ENCODE measurements at regions not wholly inside any gene's neighbourhood (a gene's known extent, or its start where the extent isn't known, plus 50 kb on each side); places are given as distances from the start of the nearest gene placed in this dataset.

DNA sequence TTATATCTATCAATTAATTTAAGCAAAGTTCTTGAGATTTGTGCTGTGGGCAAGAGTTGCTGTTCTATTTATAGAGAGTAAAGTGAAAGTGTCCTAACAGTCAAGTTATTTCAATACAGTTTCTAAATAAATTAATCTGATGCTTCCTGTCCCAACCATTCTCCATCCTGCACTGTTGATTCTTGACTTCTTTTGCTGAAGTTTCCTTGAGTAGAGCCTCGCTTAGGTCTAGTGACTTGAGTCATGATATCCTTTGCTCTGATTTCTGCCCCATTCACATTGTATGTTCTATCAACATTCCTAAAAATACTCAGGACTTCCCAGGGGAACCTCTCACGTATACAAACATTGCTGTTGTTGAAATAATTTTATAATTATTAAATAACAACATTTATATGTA, 498.4 kb upstream of the ALCAM start:
- DNase-seq (ENCODE audit: extremely low read depth, low read depth) = no peak
- no peak for TF ChIP-seq CTCF (IDR thresholded peaks at IDR 0.05; ENCODE audit: low read depth, low read length, missing control alignments)
- H3K4me3 ChIP-seq (replicated peaks; ENCODE audit: low read depth, low read length) = no peak overlapping the region

- DNase-seq (ENCODE audit: extremely low read depth, low read depth) = no peak
- no peak overlapping the region for H3K4me3 ChIP-seq (replicated peaks; ENCODE audit: low read depth, low read length)
- TF ChIP-seq CTCF (IDR thresholded peaks at IDR 0.05; ENCODE audit: low read depth, low read length, missing control alignments) = no peak
Measured at GRCh38 chr3:104870276-104870675, 496.4 kb upstream of the ALCAM start.

- H3K4me3 ChIP-seq (replicated peaks; ENCODE audit: low read depth, low read length) = no peak overlapping the region
- no peak for TF ChIP-seq CTCF (IDR thresholded peaks at IDR 0.05; ENCODE audit: low read depth, low read length, missing control alignments)
- DNase-seq (ENCODE audit: extremely low read depth, low read depth) = no peak
Measured at GRCh38 chr3:104873331-104873730, 493.4 kb upstream of the ALCAM start.

- no peak for TF ChIP-seq CTCF (IDR thresholded peaks at IDR 0.05; ENCODE audit: low read depth, low read length, missing control alignments)
- no peak for DNase-seq (ENCODE audit: extremely low read depth, low read depth)
- H3K4me3 ChIP-seq (replicated peaks; ENCODE audit: low read depth, low read length) = no peak overlapping the region
Measured at GRCh38 chr3:104878395-104878794, 488.3 kb upstream of the ALCAM start.

DNA sequence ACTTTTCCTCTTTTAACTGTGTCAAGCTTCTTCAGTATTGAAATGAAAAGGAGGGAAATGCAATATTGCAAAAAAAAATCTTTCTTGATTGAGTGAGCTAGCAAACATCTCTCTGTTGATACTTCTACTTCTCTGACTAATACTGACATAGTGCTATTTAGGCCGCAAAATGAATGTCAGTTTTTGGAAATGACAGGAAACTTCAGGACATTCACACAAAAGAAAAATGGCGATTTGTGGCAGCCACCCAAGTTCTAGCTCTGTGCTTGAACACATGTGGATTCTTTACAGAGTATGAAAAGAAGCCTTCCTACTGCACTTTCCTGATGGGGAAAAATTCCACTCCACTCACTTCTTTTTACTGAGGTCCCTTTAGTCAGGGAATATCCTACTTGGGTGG, 486.8 kb upstream of the ALCAM start:
- DNase-seq (ENCODE audit: extremely low read depth, low read depth) = no peak
- no peak for TF ChIP-seq CTCF (IDR thresholded peaks at IDR 0.05; ENCODE audit: low read depth, low read length, missing control alignments)

GRCh38 chr3:104885214-104885814, 481.4 kb upstream of the ALCAM start:
- no peak for TF ChIP-seq CTCF (IDR thresholded peaks at IDR 0.05; ENCODE audit: low read depth, low read length, missing control alignments)
- no peak overlapping the region for H3K4me3 ChIP-seq (replicated peaks; ENCODE audit: low read depth, low read length)
- DNase-seq (ENCODE audit: extremely low read depth, low read depth) = no peak

More for the DNA sequence above, 486.8 kb upstream of the ALCAM start:
- no peak overlapping the region for H3K4me3 ChIP-seq (replicated peaks; ENCODE audit: low read depth, low read length)

Measured in HFF-Myc (cell line).